CD4-positive, alpha-beta T cell treated with Interleukin-6 for 4 hours (primary cell): ENCODE measurements at regions not wholly inside any gene's neighbourhood (a gene's known extent, or its start where the extent isn't known, plus 50 kb on each side); places are given as distances from the start of the nearest gene placed in this dataset.
"Not testable (repeated sequence)": the region's sequence is repeated elsewhere in the genome, so short reads cannot be mapped to it uniquely, and the experiment has no call there.

ENCODE experiments used
- DNase-seq: peaks from one replicate; pipeline ENCODE4 v3.0.0-alpha.2; 2020; ENCODE audit warnings: mixed read lengths

- no peak for DNase-seq
Observed at GRCh38 chr10:106043863-106044262, 1120.6 kb downstream of the SORCS1 start.

GRCh38 chr10:106038246-106038645 lies 1126.3 kb downstream of the SORCS1 start:
- no peak for DNase-seq

GRCh38 chr10:106033065-106033464 lies 1131.4 kb downstream of the SORCS1 start:
- no peak for DNase-seq

GRCh38 chr10:106032450-106033002 lies 1132.0 kb downstream of the SORCS1 start:
- no peak for DNase-seq

- DNase-seq: no peak
Observed at GRCh38 chr10:106027240-106027639, 1137.3 kb downstream of the SORCS1 start.

- no peak for DNase-seq
Observed at GRCh38 chr10:106025208-106025811, 1139.2 kb downstream of the SORCS1 start.

GRCh38 chr10:106023329-106023728 lies 1141.2 kb downstream of the SORCS1 start:
- no peak for DNase-seq

GRCh38 chr10:106019559-106019958 lies 1144.9 kb downstream of the SORCS1 start:
- not testable (repeated sequence) for DNase-seq

- not testable (repeated sequence) for DNase-seq
Observed at GRCh38 chr10:106015369-106016199, 1148.9 kb downstream of the SORCS1 start.

- no peak for DNase-seq
Observed at GRCh38 chr10:106011250-106011649, 1153.3 kb downstream of the SORCS1 start.

- no peak for DNase-seq
Observed at GRCh38 chr10:106000721-106001120, 1163.8 kb downstream of the SORCS1 start.

GRCh38 chr10:105993609-105994008 lies 1170.9 kb downstream of the SORCS1 start:
- no peak for DNase-seq

- DNase-seq: no peak
Observed at GRCh38 chr10:105992928-105993327, 1171.6 kb downstream of the SORCS1 start.

- DNase-seq: no peak
Observed at GRCh38 chr10:105990529-105990928, 1174.0 kb downstream of the SORCS1 start.

GRCh38 chr10:105989995-105990394 lies 1174.5 kb downstream of the SORCS1 start:
- no peak for DNase-seq

GRCh38 chr10:105988848-105989247 lies 1175.7 kb downstream of the SORCS1 start:
- no peak for DNase-seq

- DNase-seq: no peak
Observed at GRCh38 chr10:105986912-105987635, 1177.4 kb downstream of the SORCS1 start.

- no peak for DNase-seq
Observed at GRCh38 chr10:105986486-105986885, 1178.0 kb downstream of the SORCS1 start.

GRCh38 chr10:105982735-105983134 lies 1181.8 kb downstream of the SORCS1 start:
- DNase-seq: no peak

GRCh38 chr10:105981679-105982078 lies 1182.8 kb downstream of the SORCS1 start:
- no peak for DNase-seq

- no peak for DNase-seq
Observed at GRCh38 chr10:105974803-105975456, 1189.6 kb downstream of the SORCS1 start.

- no peak for DNase-seq
Observed at GRCh38 chr10:105973902-105974301, 1190.6 kb downstream of the SORCS1 start.

- DNase-seq: no peak
Observed at GRCh38 chr10:105973360-105973759, 1191.1 kb downstream of the SORCS1 start.
